Mammary epithelial cell (primary cell): ENCODE measurements at regions not wholly inside any gene's neighbourhood (a gene's known extent, or its start where the extent isn't known, plus 50 kb on each side); places are given as distances from the start of the nearest gene placed in this dataset.

Experiments used
- CTCF ChIP-seq, 2 donors: IDR thresholded peaks in 1 of 2; conservative IDR thresholded peaks in 1 of 2; 2 replicates each; pipeline ENCODE4 v1.5.1; 2011 to 2012; ENCODE audit warnings: inconsistent platforms in 2 of 2, low read length in 2 of 2, mild to moderate bottlenecking in 2 of 2, control low read depth in 1 of 2, low read depth in 1 of 2; ENCODE audit not compliant: insufficient read depth in 1 of 2; ENCODE audit errors: extremely low read depth in 1 of 2
- EZH2 ChIP-seq: IDR thresholded peaks from 2 replicates; pipeline ENCODE4 v1.6.1; 2012; ENCODE audit warnings: low read length, inconsistent platforms, borderline replicate concordance

- TF ChIP-seq CTCF (conservative IDR thresholded peaks at IDR 0.05 in 1 of 2, IDR thresholded peaks at IDR 0.05 in 1 of 2; ENCODE audit: extremely low read depth in 1 of 2, insufficient read depth in 1 of 2, low read depth in 1 of 2, low read length in 2 of 2) (no peak), EZH2 (no peak)
These were observed 178.3 kb downstream of the TRIB2 start for GRCh38 chr2:12895017-12895416.
